ENCODE measurements at regions not wholly inside any gene's neighbourhood (a gene's known extent, or its start where the extent isn't known, plus 50 kb on each side); places are given as distances from the start of the nearest gene placed in this dataset.

- H3K27ac ChIP-seq, result no peak overlapping the region
- CTCF ChIA-PET, result interaction anchor here (0.5 kb wide), 1 partner anchor 19 kb away, joined by 3 read pairs; no protein-coding TSS in a partner anchor
- POLR2A ChIA-PET (ENCODE audit: low non-redundant PET), result no interaction called here
- no peak for DNase-seq (ENCODE audit: low spot score)
- TF ChIP-seq, protein P1, sequence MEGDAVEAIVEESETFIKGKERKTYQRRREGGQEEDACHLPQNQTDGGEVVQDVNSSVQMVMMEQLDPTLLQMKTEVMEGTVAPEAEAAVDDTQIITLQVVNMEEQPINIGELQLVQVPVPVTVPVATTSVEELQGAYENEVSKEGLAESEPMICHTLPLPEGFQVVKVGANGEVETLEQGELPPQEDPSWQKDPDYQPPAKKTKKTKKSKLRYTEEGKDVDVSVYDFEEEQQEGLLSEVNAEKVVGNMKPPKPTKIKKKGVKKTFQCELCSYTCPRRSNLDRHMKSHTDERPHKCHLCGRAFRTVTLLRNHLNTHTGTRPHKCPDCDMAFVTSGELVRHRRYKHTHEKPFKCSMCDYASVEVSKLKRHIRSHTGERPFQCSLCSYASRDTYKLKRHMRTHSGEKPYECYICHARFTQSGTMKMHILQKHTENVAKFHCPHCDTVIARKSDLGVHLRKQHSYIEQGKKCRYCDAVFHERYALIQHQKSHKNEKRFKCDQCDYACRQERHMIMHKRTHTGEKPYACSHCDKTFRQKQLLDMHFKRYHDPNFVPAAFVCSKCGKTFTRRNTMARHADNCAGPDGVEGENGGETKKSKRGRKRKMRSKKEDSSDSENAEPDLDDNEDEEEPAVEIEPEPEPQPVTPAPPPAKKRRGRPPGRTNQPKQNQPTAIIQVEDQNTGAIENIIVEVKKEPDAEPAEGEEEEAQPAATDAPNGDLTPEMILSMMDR (conservative IDR thresholded peaks at IDR 0.05; ENCODE audit: low read depth), result no peak
Observed at GRCh38 chr22:27578937-27579617, 222.5 kb downstream of the MN1 start.

GRCh38 chr22:27580311-27580897, 221.2 kb downstream of the MN1 start:
- ChIA-PET CTCF (interaction anchor here (0.6 kb wide), 1 partner anchor 534 kb away, joined by 3 read pairs; no protein-coding TSS in a partner anchor), POLR2A (ENCODE audit: low non-redundant PET) (no interaction called here)
- H3K27ac ChIP-seq, result peak overlapping the region; percentile 5; the same call in 1 of the 2 replicates
- TF ChIP-seq, protein P1 (conservative IDR thresholded peaks at IDR 0.05; ENCODE audit: low read depth), result no peak
- no peak for DNase-seq (ENCODE audit: low spot score)

- DNase-seq (ENCODE audit: low spot score), result no peak
- TF ChIP-seq, protein P1 (conservative IDR thresholded peaks at IDR 0.05; ENCODE audit: low read depth), result no peak
- CTCF ChIA-PET, result no interaction called here
- POLR2A ChIA-PET (ENCODE audit: low non-redundant PET), result no interaction called here
- H3K27ac ChIP-seq, result 0 out of 2 replicates have a peak overlapping the region, but pooled peaks have one; percentile 17
Observed at GRCh38 chr22:27581236-27581635, 220.3 kb downstream of the MN1 start.

- TF ChIP-seq, protein P1 (conservative IDR thresholded peaks at IDR 0.05; ENCODE audit: low read depth), result no peak
- ChIA-PET CTCF (no interaction called here), POLR2A (ENCODE audit: low non-redundant PET) (no interaction called here)
- DNase-seq (ENCODE audit: low spot score), result no peak
- H3K27ac ChIP-seq, result 0 out of 2 replicates have a peak overlapping the region, but pooled peaks have one; percentile 17
Observed at GRCh38 chr22:27581688-27582087, 219.9 kb downstream of the MN1 start.

DNA sequence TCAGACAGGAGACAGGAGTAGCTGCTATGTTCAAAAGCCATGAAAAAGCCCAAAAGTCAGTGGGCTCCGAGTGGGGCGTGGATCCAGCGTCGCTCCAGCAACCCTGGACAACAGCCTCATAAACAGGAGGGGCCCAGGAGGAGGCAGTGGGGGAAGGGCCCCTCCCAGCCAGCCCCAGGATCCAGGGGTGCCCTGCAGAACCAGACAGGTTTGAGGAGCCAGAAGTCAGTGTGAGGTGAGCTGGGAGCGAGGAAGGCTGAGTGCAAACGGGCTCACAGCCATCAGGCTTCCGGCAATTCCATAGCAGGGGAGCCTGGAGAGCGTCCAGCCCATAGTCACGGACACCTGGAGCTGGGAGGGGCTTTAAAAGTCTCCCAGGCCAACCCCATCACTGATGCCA, 217.7 kb downstream of the MN1 start:
- TF ChIP-seq, protein P1 (conservative IDR thresholded peaks at IDR 0.05; ENCODE audit: low read depth), result no peak
- ChIA-PET POLR2A (ENCODE audit: low non-redundant PET) (no interaction called here), CTCF (no interaction called here)
- H3K27ac ChIP-seq, result peak overlapping the region; percentile 68
- DNase-seq (ENCODE audit: low spot score), result no peak

DNA sequence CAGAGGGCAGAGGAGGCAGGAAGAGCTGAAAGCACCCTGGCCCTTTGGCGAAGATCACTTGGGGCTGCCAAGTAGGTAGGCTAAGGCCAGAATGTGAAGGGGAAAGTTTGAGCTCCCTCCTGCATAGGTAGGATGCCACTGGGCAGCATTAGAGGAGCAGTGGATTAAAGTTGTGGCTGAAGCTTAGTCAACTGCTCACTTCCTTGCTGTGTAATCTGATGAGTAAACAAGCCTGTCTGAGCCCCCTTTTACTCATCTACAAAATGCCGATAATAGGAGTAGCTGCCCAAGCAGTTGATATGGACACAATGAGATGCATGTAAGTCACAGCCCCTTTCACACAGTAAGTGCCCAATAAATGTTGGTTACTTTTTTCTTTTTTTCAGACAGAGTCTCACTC, 216.4 kb downstream of the MN1 start:
- CTCF ChIA-PET, result no interaction called here

More for the DNA sequence above, 216.4 kb downstream of the MN1 start:
- no peak overlapping the region for H3K27ac ChIP-seq
- POLR2A ChIA-PET (ENCODE audit: low non-redundant PET), result no interaction called here
- no peak for DNase-seq (ENCODE audit: low spot score)
- TF ChIP-seq, protein P1 (conservative IDR thresholded peaks at IDR 0.05; ENCODE audit: low read depth), result no peak
